ENCODE measurements at regions not wholly inside any gene's neighbourhood (a gene's known extent, or its start where the extent isn't known, plus 50 kb on each side); places are given as distances from the start of the nearest gene placed in this dataset.

GRCh38 chr13:47100214-47100853, 203.5 kb upstream of the HTR2A start:
- DNase-seq: no peak
- no peaks in the 10 kb centered on the region for H3K9me3 Mint-ChIP-seq (ENCODE audit: low read depth)
- H3K4me3 Mint-ChIP-seq: no peak overlapping the region
- no peaks in the 10 kb centered on the region for H3K4me1 Mint-ChIP-seq
- CTCF ChIA-PET: no interaction called here
- ATAC-seq: no peak
- H3K36me3 Mint-ChIP-seq: no peaks in the 10 kb centered on the region
- no peaks in the 10 kb centered on the region for H3K27me3 Mint-ChIP-seq
- no peak overlapping the region for H3K27ac Mint-ChIP-seq

GRCh38 chr13:47094734-47095434, 198.0 kb upstream of the HTR2A start:
- Mint-ChIP-seq H3K4me3 (no peak overlapping the region), H3K4me1 (no peaks in the 10 kb centered on the region), H3K27ac (no peak overlapping the region), H3K36me3 (no peaks in the 10 kb centered on the region), H3K27me3 (no peaks in the 10 kb centered on the region), H3K9me3 (ENCODE audit: low read depth) (no peaks in the 10 kb centered on the region)
- no peak for ATAC-seq
- DNase-seq: no peak
- CTCF ChIA-PET: no interaction called here

GRCh38 chr13:47092202-47092601, 195.3 kb upstream of the HTR2A start:
- no peaks in the 10 kb centered on the region for H3K36me3 Mint-ChIP-seq
- ATAC-seq: no peak
- no peaks in the 10 kb centered on the region for H3K9me3 Mint-ChIP-seq (ENCODE audit: low read depth)
- no peak overlapping the region for H3K4me3 Mint-ChIP-seq
- H3K27ac Mint-ChIP-seq: no peak overlapping the region
- H3K27me3 Mint-ChIP-seq: no peaks in the 10 kb centered on the region
- CTCF ChIA-PET: no interaction called here
- no peak for DNase-seq
- H3K4me1 Mint-ChIP-seq: no peaks in the 10 kb centered on the region

- Mint-ChIP-seq H3K4me1 (no peaks in the 10 kb centered on the region), H3K36me3 (no peaks in the 10 kb centered on the region), H3K27me3 (no peaks in the 10 kb centered on the region), H3K27ac (no peak overlapping the region), H3K9me3 (ENCODE audit: low read depth) (no peaks in the 10 kb centered on the region), H3K4me3 (no peak overlapping the region)
- CTCF ChIA-PET: no interaction called here
- DNase-seq (no peak), ATAC-seq (no peak)
Measured at GRCh38 chr13:47087841-47088240, 191.0 kb upstream of the HTR2A start.

- no peaks in the 10 kb centered on the region for H3K36me3 Mint-ChIP-seq
- no peak overlapping the region for H3K27ac Mint-ChIP-seq
- no peaks in the 10 kb centered on the region for H3K27me3 Mint-ChIP-seq
- no peaks in the 10 kb centered on the region for H3K4me1 Mint-ChIP-seq
- CTCF ChIA-PET: no interaction called here
- ATAC-seq (no peak), DNase-seq (no peak)
- H3K9me3 Mint-ChIP-seq (ENCODE audit: low read depth): no peaks in the 10 kb centered on the region
- H3K4me3 Mint-ChIP-seq: no peak overlapping the region
Measured at GRCh38 chr13:47087241-47087640, 190.4 kb upstream of the HTR2A start.

- CTCF ChIA-PET: no interaction called here
- Mint-ChIP-seq H3K36me3 (no peaks in the 10 kb centered on the region), H3K4me1 (no peaks in the 10 kb centered on the region), H3K27me3 (no peaks in the 10 kb centered on the region), H3K9me3 (ENCODE audit: low read depth) (no peaks in the 10 kb centered on the region), H3K4me3 (no peak overlapping the region), H3K27ac (no peak overlapping the region)
- ATAC-seq (no peak), DNase-seq (no peak)
Measured at GRCh38 chr13:47085346-47085745, 188.5 kb upstream of the HTR2A start.

- CTCF ChIA-PET: no interaction called here
- Mint-ChIP-seq H3K27ac (no peak overlapping the region), H3K4me1 (no peaks in the 10 kb centered on the region), H3K4me3 (no peak overlapping the region), H3K27me3 (no peaks in the 10 kb centered on the region), H3K9me3 (ENCODE audit: low read depth) (no peaks in the 10 kb centered on the region), H3K36me3 (no peaks in the 10 kb centered on the region)
- DNase-seq (no peak), ATAC-seq (no peak)
Measured at GRCh38 chr13:47081850-47082249, 185.0 kb upstream of the HTR2A start.

- no peaks in the 10 kb centered on the region for H3K9me3 Mint-ChIP-seq (ENCODE audit: low read depth)
- DNase-seq (no peak), ATAC-seq (no peak)
- H3K4me3 Mint-ChIP-seq: no peak overlapping the region
- CTCF ChIA-PET: no interaction called here
- H3K4me1 Mint-ChIP-seq: no peaks in the 10 kb centered on the region
- H3K36me3 Mint-ChIP-seq: no peaks in the 10 kb centered on the region
- H3K27ac Mint-ChIP-seq: no peak overlapping the region
- no peaks in the 10 kb centered on the region for H3K27me3 Mint-ChIP-seq
Measured at GRCh38 chr13:47081246-47081645, 184.4 kb upstream of the HTR2A start.

GRCh38 chr13:47080621-47081020, 183.8 kb upstream of the HTR2A start:
- CTCF ChIA-PET: no interaction called here
- H3K9me3 Mint-ChIP-seq (ENCODE audit: low read depth): no peaks in the 10 kb centered on the region
- no peak overlapping the region for H3K4me3 Mint-ChIP-seq
- DNase-seq (no peak), ATAC-seq (no peak)
- no peaks in the 10 kb centered on the region for H3K36me3 Mint-ChIP-seq
- H3K4me1 Mint-ChIP-seq: no peaks in the 10 kb centered on the region
- no peak overlapping the region for H3K27ac Mint-ChIP-seq
- H3K27me3 Mint-ChIP-seq: no peaks in the 10 kb centered on the region

- H3K27me3 Mint-ChIP-seq: no peaks in the 10 kb centered on the region
- no peak overlapping the region for H3K4me3 Mint-ChIP-seq
- ATAC-seq: no peak
- no peaks in the 10 kb centered on the region for H3K36me3 Mint-ChIP-seq
- H3K27ac Mint-ChIP-seq: no peak overlapping the region
- H3K9me3 Mint-ChIP-seq (ENCODE audit: low read depth): peaks cover 2% of the 10 kb centered on the region
- no peak for DNase-seq
- H3K4me1 Mint-ChIP-seq: no peaks in the 10 kb centered on the region
- CTCF ChIA-PET: no interaction called here
Measured at GRCh38 chr13:47076500-47076899, 179.6 kb upstream of the HTR2A start.

- no peak for ATAC-seq
- peaks cover 4% of the 10 kb centered on the region for H3K9me3 Mint-ChIP-seq (ENCODE audit: low read depth)
- no peaks in the 10 kb centered on the region for H3K27me3 Mint-ChIP-seq
- no peak overlapping the region for H3K27ac Mint-ChIP-seq
- no peak for DNase-seq
- H3K4me1 Mint-ChIP-seq: no peaks in the 10 kb centered on the region
- no peaks in the 10 kb centered on the region for H3K36me3 Mint-ChIP-seq
- CTCF ChIA-PET: no interaction called here
- no peak overlapping the region for H3K4me3 Mint-ChIP-seq
Measured at GRCh38 chr13:47069133-47069532, 172.3 kb upstream of the HTR2A start.

- Mint-ChIP-seq H3K4me1 (no peaks in the 10 kb centered on the region), H3K36me3 (no peaks in the 10 kb centered on the region), H3K4me3 (no peak overlapping the region), H3K27me3 (no peaks in the 10 kb centered on the region), H3K9me3 (ENCODE audit: low read depth) (peaks cover 3% of the 10 kb centered on the region), H3K27ac (no peak overlapping the region)
- no peak for DNase-seq
- no peak for ATAC-seq
- CTCF ChIA-PET: no interaction called here
Measured at GRCh38 chr13:47067306-47067705, 170.5 kb upstream of the HTR2A start.

GRCh38 chr13:47066226-47066625, 169.4 kb upstream of the HTR2A start:
- Mint-ChIP-seq H3K36me3 (no peaks in the 10 kb centered on the region), H3K4me1 (no peaks in the 10 kb centered on the region), H3K4me3 (no peak overlapping the region), H3K27ac (no peak overlapping the region), H3K9me3 (ENCODE audit: low read depth) (peaks cover 4% of the 10 kb centered on the region), H3K27me3 (no peaks in the 10 kb centered on the region)
- no peak for ATAC-seq
- DNase-seq: no peak
- CTCF ChIA-PET: no interaction called here

GRCh38 chr13:47064381-47064780, 167.5 kb upstream of the HTR2A start:
- CTCF ChIA-PET: no interaction called here
- Mint-ChIP-seq H3K27me3 (no peaks in the 10 kb centered on the region), H3K4me3 (no peak overlapping the region), H3K27ac (no peak overlapping the region), H3K9me3 (ENCODE audit: low read depth) (peaks cover 2% of the 10 kb centered on the region), H3K36me3 (no peaks in the 10 kb centered on the region), H3K4me1 (no peaks in the 10 kb centered on the region)
- ATAC-seq (no peak), DNase-seq (no peak)

All from activated CD8-positive, alpha-beta memory T cell treated with anti-CD3 and anti-CD28 coated beads, Interleukin-2, amount 10 ng/mL, durations not matched to agents 7 days and 5 days (primary cell).